ENCODE measurements at regions not wholly inside any gene's neighbourhood (a gene's known extent, or its start where the extent isn't known, plus 50 kb on each side); places are given as distances from the start of the nearest gene placed in this dataset.

DNA sequence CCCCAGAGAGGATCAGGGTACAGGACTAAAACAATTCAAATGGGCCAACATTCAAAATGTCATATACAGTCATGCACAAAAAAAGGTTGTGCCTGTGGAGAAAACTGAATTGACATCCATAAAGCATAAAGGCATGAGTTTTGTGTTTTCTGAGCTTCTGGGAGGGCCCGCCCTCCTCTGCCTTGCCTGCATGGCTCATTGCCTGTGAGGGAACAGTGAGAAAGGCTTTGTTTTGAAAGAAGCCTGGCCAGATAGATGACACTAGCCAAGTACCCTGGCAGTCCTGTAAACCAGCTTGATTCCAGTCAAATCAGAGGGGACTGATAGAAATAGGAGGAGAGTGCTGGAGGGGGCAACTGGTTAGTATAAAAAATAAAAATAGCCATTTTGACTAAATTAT is 194.3 kb downstream of the KIT start:
- TF ChIP-seq TAF1 (IDR thresholded peaks at IDR 0.05; ENCODE audit: borderline replicate concordance, low read depth, low read length), result no peak
- TF ChIP-seq POLR2A (IDR thresholded peaks at IDR 0.05; ENCODE audit: low read depth, low read length), result no peak
